ENCODE measurements at regions not wholly inside any gene's neighbourhood (a gene's known extent, or its start where the extent isn't known, plus 50 kb on each side); places are given as distances from the start of the nearest gene placed in this dataset.

- Histone ChIP-seq H3K27ac (no peak overlapping the region), H3K4me1 (ENCODE audit: insufficient read depth) (no peaks in the 10 kb centered on the region), H3K4me3 (no peak overlapping the region), H3K27me3 (no peaks in the 10 kb centered on the region), H3K9me2 (replicated peaks; ENCODE audit: insufficient read depth) (no peaks in the 10 kb centered on the region), H3K4me2 (no peak overlapping the region), H3K36me3 (replicated peaks; ENCODE audit: insufficient read depth, low read depth) (no peaks in the 10 kb centered on the region), H3K9me3 (ENCODE audit: low read depth) (no peaks in the 10 kb centered on the region), H4K20me1 (ENCODE audit: insufficient read depth, poor library complexity, severe bottlenecking) (no peaks in the 10 kb centered on the region), H2AFZ (no peak overlapping the region), H3K79me2 (no peaks in the 10 kb centered on the region)
- DNase-seq (ENCODE audit: low spot score) = no peak
- TF ChIP-seq, protein P1, sequence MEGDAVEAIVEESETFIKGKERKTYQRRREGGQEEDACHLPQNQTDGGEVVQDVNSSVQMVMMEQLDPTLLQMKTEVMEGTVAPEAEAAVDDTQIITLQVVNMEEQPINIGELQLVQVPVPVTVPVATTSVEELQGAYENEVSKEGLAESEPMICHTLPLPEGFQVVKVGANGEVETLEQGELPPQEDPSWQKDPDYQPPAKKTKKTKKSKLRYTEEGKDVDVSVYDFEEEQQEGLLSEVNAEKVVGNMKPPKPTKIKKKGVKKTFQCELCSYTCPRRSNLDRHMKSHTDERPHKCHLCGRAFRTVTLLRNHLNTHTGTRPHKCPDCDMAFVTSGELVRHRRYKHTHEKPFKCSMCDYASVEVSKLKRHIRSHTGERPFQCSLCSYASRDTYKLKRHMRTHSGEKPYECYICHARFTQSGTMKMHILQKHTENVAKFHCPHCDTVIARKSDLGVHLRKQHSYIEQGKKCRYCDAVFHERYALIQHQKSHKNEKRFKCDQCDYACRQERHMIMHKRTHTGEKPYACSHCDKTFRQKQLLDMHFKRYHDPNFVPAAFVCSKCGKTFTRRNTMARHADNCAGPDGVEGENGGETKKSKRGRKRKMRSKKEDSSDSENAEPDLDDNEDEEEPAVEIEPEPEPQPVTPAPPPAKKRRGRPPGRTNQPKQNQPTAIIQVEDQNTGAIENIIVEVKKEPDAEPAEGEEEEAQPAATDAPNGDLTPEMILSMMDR (IDR thresholded peaks at IDR 0.05; ENCODE audit: poor library complexity) = no peak
- TF ChIP-seq EZH2 (IDR thresholded peaks at IDR 0.05; ENCODE audit: borderline replicate concordance) (no peak), EZH2phosphoT487 (IDR thresholded peaks at IDR 0.05; ENCODE audit: low read depth, severe bottlenecking, unreplicated experiment) (no peak)
Measured at GRCh38 chr5:19196631-19197030, 791.4 kb downstream of the CDH18 start.

DNA sequence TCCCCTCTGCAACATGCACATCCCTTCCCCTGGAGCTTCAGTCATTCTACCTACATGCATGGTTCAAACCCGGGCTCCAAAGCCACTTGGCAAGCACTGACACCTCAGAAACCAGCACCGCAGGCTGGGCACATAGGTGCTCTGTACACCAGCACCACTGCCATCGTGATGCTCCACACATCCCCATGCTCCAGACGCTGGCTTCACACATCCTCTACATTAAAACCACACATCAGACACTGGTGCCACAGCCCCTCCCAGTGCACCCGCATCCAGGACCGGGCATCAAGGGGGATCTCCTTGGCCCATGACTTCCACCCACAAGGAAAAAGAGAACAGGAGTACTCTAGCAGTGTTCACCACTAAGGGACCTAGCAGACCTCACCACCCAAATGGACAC, 787.7 kb downstream of the CDH18 start:
- TF ChIP-seq, protein P1 (IDR thresholded peaks at IDR 0.05; ENCODE audit: poor library complexity) = no peak
- TF ChIP-seq EZH2phosphoT487 (IDR thresholded peaks at IDR 0.05; ENCODE audit: low read depth, severe bottlenecking, unreplicated experiment) = no peak
- TF ChIP-seq EZH2 (IDR thresholded peaks at IDR 0.05; ENCODE audit: borderline replicate concordance) = no peak
- no peaks in the 10 kb centered on the region for H3K9me2 ChIP-seq (replicated peaks; ENCODE audit: insufficient read depth)
- H3K4me2 ChIP-seq = no peak overlapping the region
- whole genome bisulfite sequencing (ENCODE audit: low lambda C conversion rate, missing lambda C conversion rate) = 93% methylated on average over 6 of the region's 6 CpGs
- H3K4me1 ChIP-seq (ENCODE audit: insufficient read depth) = no peaks in the 10 kb centered on the region
- DNase-seq (ENCODE audit: low spot score) = no peak
- H4K20me1 ChIP-seq (ENCODE audit: insufficient read depth, poor library complexity, severe bottlenecking) = no peaks in the 10 kb centered on the region
- H3K4me3 ChIP-seq = no peak overlapping the region
- H3K79me2 ChIP-seq = no peaks in the 10 kb centered on the region
- H3K36me3 ChIP-seq (replicated peaks; ENCODE audit: insufficient read depth, low read depth) = no peaks in the 10 kb centered on the region
- H3K27me3 ChIP-seq = no peaks in the 10 kb centered on the region
- H3K9me3 ChIP-seq (ENCODE audit: low read depth) = no peaks in the 10 kb centered on the region
- no peak overlapping the region for H2AFZ ChIP-seq
- no peak overlapping the region for H3K27ac ChIP-seq

DNA sequence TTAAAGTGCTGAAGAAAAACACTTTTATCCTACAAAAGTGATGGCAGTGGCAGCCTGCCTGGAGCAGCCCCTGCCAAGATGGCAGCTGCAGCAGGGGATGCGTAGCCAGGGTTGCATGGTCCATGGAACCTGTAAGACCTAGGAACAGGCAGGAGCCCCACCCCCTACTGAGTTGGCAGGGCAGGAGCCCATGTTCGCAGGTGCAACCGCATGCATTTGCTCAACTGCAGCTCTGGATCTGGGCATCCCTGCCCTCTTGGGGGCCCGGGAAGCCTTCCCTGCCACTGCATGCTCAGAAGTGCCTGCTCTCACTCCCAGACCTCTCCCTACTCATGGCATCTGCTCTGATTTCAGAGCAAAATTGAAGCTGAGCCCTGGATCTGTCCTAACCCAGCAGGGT, 779.6 kb downstream of the CDH18 start:
- Histone ChIP-seq H3K9me3 (ENCODE audit: low read depth) (no peaks in the 10 kb centered on the region), H3K27me3 (no peaks in the 10 kb centered on the region), H3K4me2 (no peak overlapping the region), H3K79me2 (no peaks in the 10 kb centered on the region), H3K4me3 (no peak overlapping the region), H3K36me3 (replicated peaks; ENCODE audit: insufficient read depth, low read depth) (no peaks in the 10 kb centered on the region), H4K20me1 (ENCODE audit: insufficient read depth, poor library complexity, severe bottlenecking) (no peaks in the 10 kb centered on the region), H3K4me1 (ENCODE audit: insufficient read depth) (no peaks in the 10 kb centered on the region), H2AFZ (no peak overlapping the region), H3K9me2 (replicated peaks; ENCODE audit: insufficient read depth) (no peaks in the 10 kb centered on the region), H3K27ac (no peak overlapping the region)
- no peak for DNase-seq (ENCODE audit: low spot score)
- TF ChIP-seq EZH2phosphoT487 (IDR thresholded peaks at IDR 0.05; ENCODE audit: low read depth, severe bottlenecking, unreplicated experiment) (no peak), EZH2 (IDR thresholded peaks at IDR 0.05; ENCODE audit: borderline replicate concordance) (no peak)
- TF ChIP-seq, protein P1 (IDR thresholded peaks at IDR 0.05; ENCODE audit: poor library complexity) = no peak
- 91% methylated on average over 4 of the region's 4 CpGs for WGBS (ENCODE audit: low lambda C conversion rate, missing lambda C conversion rate)

DNA sequence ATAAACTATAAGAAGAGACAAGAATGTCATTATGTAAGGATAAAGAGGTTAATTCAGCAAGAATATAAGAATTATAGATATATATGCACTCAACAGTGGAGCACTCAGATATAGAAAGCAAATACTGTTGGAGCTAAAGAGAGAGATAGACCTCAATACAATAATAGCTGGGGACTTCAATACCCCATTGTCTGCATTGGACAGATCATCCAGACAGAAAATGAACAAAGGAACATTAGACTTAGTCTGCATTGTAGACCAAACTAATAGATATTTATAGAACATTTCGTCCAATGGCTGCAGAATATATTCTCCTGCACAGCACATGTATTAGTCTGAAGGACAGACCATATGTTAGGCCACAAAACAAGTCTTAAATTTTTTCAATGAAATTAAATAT, 777.1 kb downstream of the CDH18 start:
- WGBS (ENCODE audit: low lambda C conversion rate, missing lambda C conversion rate) = 81% methylated on average over 1 of the region's 1 CpG
- H3K9me2 ChIP-seq (replicated peaks; ENCODE audit: insufficient read depth) = no peaks in the 10 kb centered on the region
- TF ChIP-seq, protein P1 (IDR thresholded peaks at IDR 0.05; ENCODE audit: poor library complexity) = no peak
- TF ChIP-seq EZH2phosphoT487 (IDR thresholded peaks at IDR 0.05; ENCODE audit: low read depth, severe bottlenecking, unreplicated experiment) (no peak), EZH2 (IDR thresholded peaks at IDR 0.05; ENCODE audit: borderline replicate concordance) (no peak)

More for the DNA sequence above, 777.1 kb downstream of the CDH18 start:
- H3K27me3 ChIP-seq = no peaks in the 10 kb centered on the region
- H3K36me3 ChIP-seq (replicated peaks; ENCODE audit: insufficient read depth, low read depth) = no peaks in the 10 kb centered on the region
- no peak overlapping the region for H3K4me3 ChIP-seq
- no peak overlapping the region for H3K4me2 ChIP-seq
- no peaks in the 10 kb centered on the region for H3K9me3 ChIP-seq (ENCODE audit: low read depth)
- H3K27ac ChIP-seq = no peak overlapping the region
- H2AFZ ChIP-seq = no peak overlapping the region
- no peaks in the 10 kb centered on the region for H3K79me2 ChIP-seq
- no peaks in the 10 kb centered on the region for H4K20me1 ChIP-seq (ENCODE audit: insufficient read depth, poor library complexity, severe bottlenecking)
- DNase-seq (ENCODE audit: low spot score) = no peak
- H3K4me1 ChIP-seq (ENCODE audit: insufficient read depth) = no peaks in the 10 kb centered on the region
